ENCODE measurements at regions not wholly inside any gene's neighbourhood (a gene's known extent, or its start where the extent isn't known, plus 50 kb on each side); places are given as distances from the start of the nearest gene placed in this dataset.

DNA sequence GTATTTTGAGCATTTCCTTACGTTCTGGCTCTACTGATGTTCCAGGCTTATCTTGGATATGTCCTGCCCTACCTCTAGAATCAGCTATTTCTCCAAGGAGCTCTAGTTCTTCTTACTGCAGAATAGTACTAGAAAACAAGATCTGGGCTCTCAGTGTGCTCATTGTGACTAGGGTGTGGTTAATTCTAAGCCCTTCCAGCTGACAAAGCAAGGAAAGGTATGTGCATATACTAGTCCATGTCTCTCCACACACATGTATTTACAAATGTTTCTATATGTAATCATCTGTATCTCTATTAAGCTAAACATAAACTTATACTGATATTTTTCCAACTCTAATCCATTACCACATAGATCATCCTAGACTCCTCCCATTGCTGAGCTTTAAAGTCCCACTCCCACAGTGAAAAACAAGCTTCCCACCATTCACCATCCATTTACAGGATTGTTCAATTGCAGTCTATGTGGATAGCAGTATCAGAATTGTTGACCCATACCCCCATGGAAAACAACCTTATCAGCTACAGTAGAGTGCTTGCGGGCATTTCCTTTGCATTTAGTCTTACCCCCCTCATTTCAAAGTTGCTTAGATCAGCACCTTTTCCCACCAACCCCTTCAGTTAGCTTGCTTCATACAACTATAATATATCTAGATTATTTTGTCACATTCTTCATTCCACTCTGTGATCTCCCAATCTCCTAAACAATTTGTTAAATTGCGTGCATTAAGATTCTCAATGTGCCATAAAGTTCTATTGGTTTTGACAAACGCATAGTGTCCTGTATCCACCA lies 194.5 kb downstream of the SOX9 start:
- Mint-ChIP-seq H3K4me3 (ENCODE audit: unreplicated experiment) (no peak overlapping the region), H3K36me3 (ENCODE audit: insufficient read depth, unreplicated experiment) (no peaks in the 10 kb centered on the region), H3K27me3 (ENCODE audit: insufficient read depth, unreplicated experiment) (no peaks in the 10 kb centered on the region), H3K27ac (ENCODE audit: unreplicated experiment) (no peak overlapping the region), H3K4me1 (ENCODE audit: low read depth, unreplicated experiment) (no peaks in the 10 kb centered on the region), H3K9me3 (ENCODE audit: unreplicated experiment) (peaks cover 3% of the 10 kb centered on the region)
- peaks cover 6% of the 10 kb centered on the region; the same call in 1 of the 2 replicates for H3K4me1 ChIP-seq
- no TSS peak for BruUV-seq (replicated peaks)
- no peaks in the 10 kb centered on the region for H3K36me3 ChIP-seq (ENCODE audit: control insufficient read depth, insufficient read depth, low read length)
- ChIA-PET POLR2A (no interaction called here), CTCF (no interaction called here)
- no peaks in the 10 kb centered on the region for H3K9me3 ChIP-seq
- DNase-seq = no peak
- no peak overlapping the region for H3K4me3 ChIP-seq (ENCODE audit: low read depth, low read length)
- H3K27me3 ChIP-seq (replicated peaks; ENCODE audit: control insufficient read depth, insufficient read depth, low read length) = no peaks in the 10 kb centered on the region
- TF ChIP-seq, protein P1, sequence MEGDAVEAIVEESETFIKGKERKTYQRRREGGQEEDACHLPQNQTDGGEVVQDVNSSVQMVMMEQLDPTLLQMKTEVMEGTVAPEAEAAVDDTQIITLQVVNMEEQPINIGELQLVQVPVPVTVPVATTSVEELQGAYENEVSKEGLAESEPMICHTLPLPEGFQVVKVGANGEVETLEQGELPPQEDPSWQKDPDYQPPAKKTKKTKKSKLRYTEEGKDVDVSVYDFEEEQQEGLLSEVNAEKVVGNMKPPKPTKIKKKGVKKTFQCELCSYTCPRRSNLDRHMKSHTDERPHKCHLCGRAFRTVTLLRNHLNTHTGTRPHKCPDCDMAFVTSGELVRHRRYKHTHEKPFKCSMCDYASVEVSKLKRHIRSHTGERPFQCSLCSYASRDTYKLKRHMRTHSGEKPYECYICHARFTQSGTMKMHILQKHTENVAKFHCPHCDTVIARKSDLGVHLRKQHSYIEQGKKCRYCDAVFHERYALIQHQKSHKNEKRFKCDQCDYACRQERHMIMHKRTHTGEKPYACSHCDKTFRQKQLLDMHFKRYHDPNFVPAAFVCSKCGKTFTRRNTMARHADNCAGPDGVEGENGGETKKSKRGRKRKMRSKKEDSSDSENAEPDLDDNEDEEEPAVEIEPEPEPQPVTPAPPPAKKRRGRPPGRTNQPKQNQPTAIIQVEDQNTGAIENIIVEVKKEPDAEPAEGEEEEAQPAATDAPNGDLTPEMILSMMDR (IDR thresholded peaks at IDR 0.05; ENCODE audit: insufficient read depth in 1 of 2, low read depth in 1 of 2, low read length in 1 of 2, severe bottlenecking in 1 of 2, unreplicated experiment in 1 of 2) = no peak
- intact Hi-C loops (cut with micrococcal nuclease; ENCODE audit: unreplicated experiment) = no loop called here

DNA sequence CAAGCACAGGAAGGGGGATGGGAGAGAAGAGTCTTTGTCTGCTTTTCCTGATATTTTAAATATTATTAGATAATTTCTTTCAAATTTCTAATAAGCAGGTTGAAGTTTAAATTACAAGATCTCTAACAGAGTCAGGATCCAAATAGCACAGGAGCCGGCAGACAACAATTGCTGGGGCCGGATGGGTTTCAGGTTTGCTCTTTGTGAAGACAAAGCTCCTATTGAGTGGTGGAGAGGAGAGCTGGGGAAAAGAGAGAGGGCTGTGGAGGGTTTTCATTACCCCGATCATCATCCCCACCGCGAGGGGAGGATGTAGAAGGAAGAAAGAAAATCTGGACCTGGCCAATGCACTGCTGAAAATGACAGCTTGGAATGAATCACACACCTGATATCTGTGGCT lies 197.3 kb downstream of the SOX9 start:
- Histone ChIP-seq H3K36me3 (ENCODE audit: control insufficient read depth, insufficient read depth, low read length) (no peaks in the 10 kb centered on the region), H3K4me3 (ENCODE audit: low read depth, low read length) (no peak overlapping the region), H3K4me1 (peaks cover 6% of the 10 kb centered on the region; the same call in 1 of the 2 replicates), H3K9me3 (no peaks in the 10 kb centered on the region), H3K27me3 (replicated peaks; ENCODE audit: control insufficient read depth, insufficient read depth, low read length) (no peaks in the 10 kb centered on the region)
- Mint-ChIP-seq H3K36me3 (ENCODE audit: insufficient read depth, unreplicated experiment) (no peaks in the 10 kb centered on the region), H3K4me1 (ENCODE audit: low read depth, unreplicated experiment) (no peaks in the 10 kb centered on the region), H3K27me3 (ENCODE audit: insufficient read depth, unreplicated experiment) (no peaks in the 10 kb centered on the region), H3K4me3 (ENCODE audit: unreplicated experiment) (no peak overlapping the region), H3K27ac (ENCODE audit: unreplicated experiment) (no peak overlapping the region), H3K9me3 (ENCODE audit: unreplicated experiment) (peaks cover 10% of the 10 kb centered on the region)
- no peak for DNase-seq
- POLR2A ChIA-PET = no interaction called here
- TF ChIP-seq, protein P1 (IDR thresholded peaks at IDR 0.05; ENCODE audit: insufficient read depth in 1 of 2, low read depth in 1 of 2, low read length in 1 of 2, severe bottlenecking in 1 of 2, unreplicated experiment in 1 of 2) = no peak
- CTCF ChIA-PET = no interaction called here
- intact Hi-C loops (cut with micrococcal nuclease; ENCODE audit: unreplicated experiment) = no loop called here
- BruUV-seq (replicated peaks) = no TSS peak

DNA sequence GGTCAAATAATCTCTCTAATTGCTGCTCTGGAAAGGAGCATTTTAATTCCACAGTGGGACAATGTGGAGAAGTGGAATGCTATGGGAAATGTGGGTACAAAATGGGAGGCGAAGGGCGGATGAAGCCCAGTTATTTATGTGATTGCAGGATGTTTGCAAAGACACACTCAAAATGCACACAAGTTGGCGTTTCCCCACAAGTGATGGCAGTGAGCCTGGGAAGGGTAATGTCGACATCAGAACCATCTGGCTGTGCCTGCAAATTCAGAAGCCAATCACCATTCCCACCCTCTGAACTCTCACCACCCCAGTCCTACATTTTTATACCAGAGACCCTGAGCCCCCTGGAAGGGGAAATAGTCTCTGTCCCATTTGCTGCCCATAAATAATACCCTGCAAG lies 201.1 kb downstream of the SOX9 start:
- Mint-ChIP-seq H3K4me3 (ENCODE audit: unreplicated experiment) (no peak overlapping the region), H3K27me3 (ENCODE audit: insufficient read depth, unreplicated experiment) (no peaks in the 10 kb centered on the region), H3K4me1 (ENCODE audit: low read depth, unreplicated experiment) (no peaks in the 10 kb centered on the region), H3K27ac (ENCODE audit: unreplicated experiment) (no peak overlapping the region), H3K36me3 (ENCODE audit: insufficient read depth, unreplicated experiment) (no peaks in the 10 kb centered on the region), H3K9me3 (ENCODE audit: unreplicated experiment) (peaks cover 10% of the 10 kb centered on the region)
- TF ChIP-seq, protein P1 (IDR thresholded peaks at IDR 0.05; ENCODE audit: insufficient read depth in 1 of 2, low read depth in 1 of 2, low read length in 1 of 2, severe bottlenecking in 1 of 2, unreplicated experiment in 1 of 2) = no peak
- ChIA-PET CTCF (no interaction called here), POLR2A (no interaction called here)
- Histone ChIP-seq H3K4me3 (ENCODE audit: low read depth, low read length) (no peak overlapping the region), H3K27me3 (replicated peaks; ENCODE audit: control insufficient read depth, insufficient read depth, low read length) (no peaks in the 10 kb centered on the region), H3K4me1 (no peaks in the 10 kb centered on the region), H3K36me3 (ENCODE audit: control insufficient read depth, insufficient read depth, low read length) (no peaks in the 10 kb centered on the region), H3K9me3 (no peaks in the 10 kb centered on the region)
- intact Hi-C loops (cut with micrococcal nuclease; ENCODE audit: unreplicated experiment) = no loop called here
- no TSS peak for BruUV-seq (replicated peaks)
- DNase-seq = no peak

Measured in Caco-2 (cell line).